HPDE6-E6E7 (cell line): ENCODE measurements at regions not wholly inside any gene's neighbourhood (a gene's known extent, or its start where the extent isn't known, plus 50 kb on each side); places are given as distances from the start of the nearest gene placed in this dataset.

Source experiments
- DNase-seq: peaks from one replicate; pipeline ENCODE4 v3.0.0; 2011; ENCODE audit warnings: missing footprints; ENCODE audit errors: extremely low spot score

DNA sequence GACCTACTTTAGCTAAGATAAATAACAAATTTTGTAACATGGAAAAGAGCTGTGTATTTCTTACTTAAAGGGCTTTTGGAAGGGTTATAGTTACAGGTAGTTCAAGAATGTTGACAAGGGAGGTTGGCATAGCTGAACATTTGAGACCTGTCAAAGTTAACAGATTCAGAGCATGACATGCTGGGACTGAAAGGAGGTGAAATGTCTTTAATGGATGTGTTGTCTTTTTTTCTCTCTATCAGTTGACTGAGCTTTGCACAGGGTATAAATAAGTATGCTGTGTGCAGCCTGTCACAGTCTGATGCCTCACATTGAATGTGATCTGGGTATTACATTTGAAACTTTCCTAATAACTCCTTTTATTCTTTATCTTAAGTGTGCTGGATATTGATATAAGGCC, 411.9 kb upstream of the ZP4 start:
- DNase-seq: no peak

DNA sequence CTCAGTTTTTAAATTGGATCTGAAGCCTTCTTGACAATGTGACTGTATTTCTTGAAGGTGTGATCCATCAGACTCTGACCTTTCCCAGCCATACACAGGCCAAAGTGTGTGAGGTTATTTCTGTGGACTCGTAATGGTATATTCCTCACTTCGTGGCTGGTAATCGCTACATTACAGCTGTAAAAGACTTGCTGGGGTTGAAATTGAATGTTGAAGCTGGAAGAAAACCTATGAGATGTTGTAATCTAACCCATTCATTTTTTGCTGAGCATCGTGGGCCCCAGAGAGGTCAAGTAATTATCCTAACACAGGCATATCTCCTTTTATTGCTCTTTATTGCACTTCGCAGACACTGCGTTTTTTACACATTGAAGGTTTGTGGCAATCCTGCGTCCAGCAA, 405.6 kb upstream of the ZP4 start:
- no peak for DNase-seq

DNA sequence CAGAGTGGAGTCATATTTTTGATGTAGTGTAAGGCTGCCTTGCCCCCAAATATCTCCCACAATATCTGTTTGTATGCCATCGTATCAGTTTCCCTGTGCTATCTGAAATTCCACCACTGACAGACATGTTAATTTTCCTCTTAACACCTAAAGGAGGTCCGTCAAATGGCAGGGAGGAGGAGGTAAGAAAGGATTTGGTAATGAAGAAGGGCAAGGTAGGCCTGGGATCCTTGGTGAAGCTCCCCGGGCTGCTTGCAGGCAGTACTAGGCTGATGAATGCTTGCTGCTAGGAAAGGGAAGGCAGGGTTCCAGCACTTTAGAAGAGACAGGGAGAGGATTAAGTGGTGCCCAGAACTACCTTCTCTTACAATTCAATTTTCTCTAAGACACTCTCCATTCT, 402.4 kb upstream of the ZP4 start:
- DNase-seq: no peak

GRCh38 chr1:238281418-238281817, 390.7 kb upstream of the ZP4 start:
- DNase-seq: no peak

DNA sequence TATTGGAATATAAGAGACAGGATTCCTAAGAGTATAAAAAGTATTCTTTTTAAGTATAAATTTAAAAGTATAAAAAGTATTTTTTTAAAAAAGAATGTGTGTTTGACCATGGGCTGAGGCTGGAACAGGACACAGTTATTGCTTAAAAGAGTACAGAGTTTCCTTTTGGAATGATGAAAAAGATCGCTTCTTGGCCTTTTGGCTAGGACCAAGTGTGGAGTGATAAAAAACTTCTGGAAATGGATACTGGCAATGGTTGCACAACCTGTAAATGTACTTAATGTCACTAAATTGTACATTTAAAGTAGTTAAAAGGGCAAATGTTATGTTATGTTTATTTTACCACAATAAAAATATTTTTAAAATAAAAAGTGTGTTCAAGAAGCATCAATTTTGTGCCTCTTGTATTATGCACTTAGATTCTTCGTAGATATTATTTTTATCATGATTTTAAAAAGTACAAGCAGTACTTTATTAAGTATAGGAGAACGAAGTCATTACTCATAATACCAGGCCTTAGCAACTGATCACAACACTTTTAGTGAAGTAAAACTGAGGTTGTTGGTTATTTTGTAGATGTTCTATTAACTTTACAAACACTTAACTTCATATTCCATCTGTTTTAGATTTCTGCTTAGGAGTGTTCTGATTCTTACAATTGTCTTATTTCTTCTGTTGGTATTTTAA, 389.1 kb upstream of the ZP4 start:
- DNase-seq: no peak

GRCh38 chr1:238272145-238272544, 381.4 kb upstream of the ZP4 start:
- DNase-seq: no peak

DNA sequence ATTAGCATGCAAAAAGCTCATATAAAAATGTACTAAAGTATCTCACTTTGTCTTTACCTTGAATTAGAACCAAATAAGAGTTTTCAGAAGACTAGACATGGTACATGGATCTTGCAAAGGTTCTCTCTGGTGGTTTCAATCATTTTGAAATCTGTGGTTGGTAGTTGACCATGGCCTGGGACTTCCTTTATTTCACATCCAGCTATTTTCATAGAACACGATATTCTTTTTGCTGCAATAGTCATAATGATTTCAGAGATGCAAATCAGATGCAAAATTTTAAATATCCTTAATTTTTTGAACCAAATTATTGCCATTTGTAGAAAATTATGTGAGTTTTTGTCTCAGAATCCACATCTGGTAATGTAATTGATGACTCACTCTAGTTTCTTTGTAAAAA, 375.1 kb upstream of the ZP4 start:
- DNase-seq: no peak

DNA sequence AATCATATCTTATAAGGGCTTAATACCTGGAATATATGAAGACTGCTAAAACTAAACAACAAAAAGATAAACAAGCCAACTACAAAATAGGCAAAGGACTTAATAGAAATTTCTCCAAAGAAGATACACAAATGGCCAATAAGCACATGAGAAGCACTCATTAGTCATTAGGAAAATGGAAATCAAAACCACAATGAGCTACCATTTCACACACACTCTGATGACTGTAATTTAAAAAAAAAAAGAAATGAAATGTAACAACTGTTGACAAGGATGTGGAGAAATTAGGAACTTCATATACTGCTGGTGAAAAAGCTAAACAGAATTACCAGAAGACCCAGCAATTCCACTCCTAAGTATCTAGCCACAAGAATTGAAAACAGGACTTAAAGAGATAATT, 374.2 kb upstream of the ZP4 start:
- DNase-seq: no peak

DNA sequence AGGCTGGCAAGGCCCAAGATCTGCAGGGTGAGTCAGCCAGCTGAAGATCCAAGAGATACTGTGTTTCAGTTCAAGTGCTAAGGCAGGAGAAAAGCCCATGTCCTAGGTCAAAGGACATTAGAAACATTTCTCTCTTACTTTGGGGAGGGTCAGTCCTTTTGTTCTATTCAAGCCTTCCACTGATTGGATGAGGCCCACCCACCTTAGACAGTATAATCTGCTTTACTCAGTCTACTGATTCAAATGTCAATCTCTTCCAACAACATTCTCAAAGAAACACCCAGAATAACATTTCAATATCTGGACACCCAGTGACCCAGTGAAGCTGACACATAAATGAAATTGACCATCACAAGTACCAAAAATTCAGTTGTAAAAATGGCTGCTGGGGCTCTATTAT, 367.8 kb upstream of the ZP4 start:
- no peak for DNase-seq

DNA sequence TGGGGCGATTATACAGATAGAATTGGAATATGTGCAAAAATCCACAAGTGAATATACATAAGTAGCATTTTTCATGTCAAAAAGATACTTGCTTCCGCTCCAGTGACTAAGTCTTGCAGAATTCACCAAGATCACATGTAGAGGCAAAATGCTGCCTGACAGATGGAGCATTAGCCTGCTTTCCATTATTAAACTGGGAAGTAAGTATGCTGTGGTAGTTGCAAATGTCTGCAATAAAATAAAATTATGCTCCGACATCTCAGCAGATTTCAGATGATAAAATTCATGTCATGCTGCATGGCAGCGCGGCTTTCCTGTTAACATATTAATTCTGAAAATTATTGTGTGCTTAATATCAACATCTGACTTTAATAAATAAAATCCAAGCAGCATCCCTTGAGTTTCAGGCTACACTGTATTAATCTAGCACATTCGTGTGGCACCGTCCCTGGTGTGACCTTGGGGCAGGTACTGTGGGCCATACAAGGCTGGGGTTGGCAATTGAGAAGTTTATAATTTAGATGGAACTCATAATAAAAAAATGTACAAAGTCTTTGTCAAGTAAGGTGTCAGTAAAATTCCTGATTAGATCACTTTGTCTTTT, 366.4 kb upstream of the ZP4 start:
- no peak for DNase-seq

DNA sequence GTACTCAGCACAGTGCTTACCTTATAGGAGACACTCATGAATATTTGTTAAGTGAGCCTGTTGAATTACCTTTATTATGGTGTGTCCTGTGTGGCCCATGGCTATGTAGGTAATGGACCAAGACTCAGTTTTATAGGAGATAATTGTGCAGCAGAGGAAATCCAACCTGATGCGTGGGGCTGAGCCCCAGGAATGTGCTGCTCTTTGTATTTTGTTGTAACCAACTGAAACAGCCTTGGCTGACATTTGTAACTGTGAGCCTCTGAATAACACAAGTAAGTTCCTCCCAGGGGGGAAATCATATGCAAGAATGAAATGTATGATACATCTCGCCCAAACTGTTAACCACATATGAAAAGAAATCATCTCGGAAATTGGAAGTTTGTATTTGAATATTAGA, 364.2 kb upstream of the ZP4 start:
- no peak for DNase-seq

- peak; percentile 35 for DNase-seq
Observed at GRCh38 chr1:238252033-238252802, 361.5 kb upstream of the ZP4 start.

- no peak for DNase-seq
Observed at GRCh38 chr1:238248356-238248755, 357.6 kb upstream of the ZP4 start.

- peak; percentile 7 for DNase-seq
Observed at GRCh38 chr1:238242181-238242580, 351.5 kb upstream of the ZP4 start.

DNA sequence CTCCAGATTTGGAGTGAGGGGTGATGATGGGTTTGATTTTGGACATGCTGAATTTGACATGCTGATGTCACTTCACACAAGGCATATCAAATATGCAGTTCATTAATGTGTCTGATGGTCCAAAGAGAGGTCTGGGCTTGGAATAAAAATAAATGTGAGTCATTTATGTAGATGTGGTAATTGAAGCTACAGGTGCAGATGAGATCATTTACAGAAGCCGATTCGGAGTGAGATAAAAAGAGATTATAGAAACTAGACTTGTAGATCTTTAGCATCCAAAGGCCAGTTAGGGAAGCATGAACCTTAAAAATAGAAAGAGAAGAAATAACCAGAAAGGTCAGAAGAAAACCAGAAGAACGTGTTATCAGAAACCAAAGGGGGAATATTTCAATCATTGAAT, 350.9 kb upstream of the ZP4 start:
- DNase-seq: no peak

- no peak for DNase-seq
Observed at GRCh38 chr1:238239343-238239742, 348.6 kb upstream of the ZP4 start.

DNA sequence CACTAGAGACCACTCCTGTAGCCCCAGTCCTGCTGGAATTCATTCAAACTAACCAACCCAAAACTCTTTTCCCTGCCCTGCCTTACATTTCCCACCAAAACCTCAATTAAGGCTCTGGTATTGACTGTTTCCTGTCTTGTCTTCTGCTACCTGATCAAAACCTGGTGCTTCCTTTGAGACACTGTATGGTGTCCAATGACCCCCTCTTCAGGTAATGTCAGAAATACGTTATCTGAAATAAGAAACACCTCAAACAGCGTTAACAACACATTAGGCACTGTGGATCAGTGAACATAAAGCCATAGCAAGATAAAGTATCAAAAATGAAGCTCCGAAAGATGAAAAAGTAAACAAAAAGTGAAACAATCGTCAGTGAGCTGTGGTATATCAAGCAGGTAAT, 343.2 kb upstream of the ZP4 start:
- no peak for DNase-seq

DNA sequence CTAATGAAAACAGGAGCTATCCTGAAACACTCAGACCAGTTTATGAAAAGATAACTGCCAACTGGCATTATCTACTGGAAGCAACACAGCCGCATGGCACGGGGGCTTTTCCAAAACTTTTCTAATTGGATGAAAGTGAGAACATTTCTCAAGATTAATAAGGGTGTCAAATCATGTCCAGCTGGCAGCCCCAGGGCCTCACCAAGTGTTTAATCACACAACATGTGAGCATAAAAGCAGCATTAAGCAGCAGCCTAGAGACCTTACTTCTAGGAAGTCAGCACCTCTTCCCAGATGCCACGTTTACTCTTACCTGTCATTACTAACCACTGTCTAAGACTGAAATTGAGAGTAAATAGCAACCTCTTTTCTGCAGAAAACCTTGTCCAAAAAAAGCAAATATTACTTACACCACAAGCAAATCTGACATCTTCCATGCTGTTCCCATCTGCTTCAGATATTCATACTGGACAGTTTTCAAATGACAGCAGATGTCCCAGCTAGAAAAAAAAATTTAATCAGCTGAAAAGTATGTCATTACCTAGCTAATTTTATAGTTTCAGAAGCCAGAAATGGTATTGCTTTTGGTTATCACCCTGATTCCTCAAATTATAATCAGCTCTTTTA, 341.5 kb upstream of the ZP4 start:
- no peak for DNase-seq

DNA sequence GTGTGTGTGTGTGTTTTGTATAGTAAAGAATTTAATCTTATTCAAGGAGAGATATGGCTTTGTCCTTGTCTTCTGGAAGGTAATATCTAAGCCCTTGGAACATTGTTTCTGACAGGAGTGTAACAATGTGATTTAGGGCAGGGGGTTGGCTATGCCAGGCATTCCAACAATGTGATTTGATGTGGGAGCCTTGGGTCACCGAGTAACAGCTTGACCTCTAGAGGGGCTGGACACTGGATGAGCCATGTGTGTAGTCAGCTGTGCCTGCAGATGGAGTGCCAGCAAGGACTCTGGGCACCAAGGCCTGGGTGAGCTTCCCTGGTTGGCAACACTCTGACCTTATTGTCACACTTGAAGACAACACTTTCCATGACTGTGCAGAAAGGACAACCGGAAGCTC, 336.1 kb upstream of the ZP4 start:
- no peak for DNase-seq

GRCh38 chr1:238223076-238223640, 332.4 kb upstream of the ZP4 start:
- peak; percentile 32 for DNase-seq

- DNase-seq: no peak
Observed at GRCh38 chr1:238221738-238222137, 331.0 kb upstream of the ZP4 start.

GRCh38 chr1:238214449-238214848, 323.7 kb upstream of the ZP4 start:
- DNase-seq: no peak
